HG03280 (cell line): ENCODE measurements at regions not wholly inside any gene's neighbourhood (a gene's known extent, or its start where the extent isn't known, plus 50 kb on each side); places are given as distances from the start of the nearest gene placed in this dataset.

Experiments used
- ATAC-seq: cut with Tn5 transposase; IDR thresholded peaks from one replicate; pipeline ENCODE4 v1.9.1; 2021; ENCODE audit warnings: mild to moderate bottlenecking, moderate library complexity; ENCODE audit not compliant: unreplicated experiment

- ATAC-seq: no peak
Observed at GRCh38 chr15:31486506-31486905, 159.9 kb downstream of the KLF13 start.

GRCh38 chr15:31486906-31487695 lies 160.5 kb downstream of the KLF13 start:
- no peak for ATAC-seq

- ATAC-seq: peak; percentile 53
Observed at GRCh38 chr15:31487811-31488436, 161.3 kb downstream of the KLF13 start.

GRCh38 chr15:31488437-31489204 lies 162.0 kb downstream of the KLF13 start:
- peak; percentile 42 for ATAC-seq

GRCh38 chr15:31489281-31489680 lies 162.6 kb downstream of the KLF13 start:
- no peak for ATAC-seq

- no peak for ATAC-seq
Observed at GRCh38 chr15:31489801-31490646, 163.4 kb downstream of the KLF13 start.

GRCh38 chr15:31494786-31495185 lies 168.2 kb downstream of the KLF13 start:
- no peak for ATAC-seq

GRCh38 chr15:31495281-31495680 lies 168.6 kb downstream of the KLF13 start:
- no peak for ATAC-seq

GRCh38 chr15:31497838-31498237 lies 171.2 kb downstream of the KLF13 start:
- no peak for ATAC-seq

- no peak for ATAC-seq
Observed at GRCh38 chr15:31498329-31498728, 171.7 kb downstream of the KLF13 start.

- no peak for ATAC-seq
Observed at GRCh38 chr15:31498756-31499155, 172.1 kb downstream of the KLF13 start.

GRCh38 chr15:31499236-31499952 lies 172.8 kb downstream of the KLF13 start:
- no peak for ATAC-seq

GRCh38 chr15:31499953-31500765 lies 173.5 kb downstream of the KLF13 start:
- no peak for ATAC-seq

GRCh38 chr15:31500766-31501449 lies 174.3 kb downstream of the KLF13 start:
- ATAC-seq: no peak

- no peak for ATAC-seq
Observed at GRCh38 chr15:31501536-31502157, 175.0 kb downstream of the KLF13 start.

GRCh38 chr15:31502541-31503229 lies 176.1 kb downstream of the KLF13 start:
- ATAC-seq: no peak

GRCh38 chr15:31503256-31503655 lies 176.6 kb downstream of the KLF13 start:
- no peak for ATAC-seq
